Mesenteric fat pad (tissue), 1 donor: ENCODE measurements at regions not wholly inside any gene's neighbourhood (a gene's known extent, or its start where the extent isn't known, plus 50 kb on each side); places are given as distances from the start of the nearest gene placed in this dataset.
"Not testable (repeated sequence)": the region's sequence is repeated elsewhere in the genome, so short reads cannot be mapped to it uniquely, and the experiment has no call there.

Experiments used
- DNase-seq: peaks from one replicate; pipeline ENCODE4 v3.0.0-alpha.2; 2020; ENCODE audit warnings: low spot score
- donor health status: DM: yes; HTN: yes; CAD: no.

DNA sequence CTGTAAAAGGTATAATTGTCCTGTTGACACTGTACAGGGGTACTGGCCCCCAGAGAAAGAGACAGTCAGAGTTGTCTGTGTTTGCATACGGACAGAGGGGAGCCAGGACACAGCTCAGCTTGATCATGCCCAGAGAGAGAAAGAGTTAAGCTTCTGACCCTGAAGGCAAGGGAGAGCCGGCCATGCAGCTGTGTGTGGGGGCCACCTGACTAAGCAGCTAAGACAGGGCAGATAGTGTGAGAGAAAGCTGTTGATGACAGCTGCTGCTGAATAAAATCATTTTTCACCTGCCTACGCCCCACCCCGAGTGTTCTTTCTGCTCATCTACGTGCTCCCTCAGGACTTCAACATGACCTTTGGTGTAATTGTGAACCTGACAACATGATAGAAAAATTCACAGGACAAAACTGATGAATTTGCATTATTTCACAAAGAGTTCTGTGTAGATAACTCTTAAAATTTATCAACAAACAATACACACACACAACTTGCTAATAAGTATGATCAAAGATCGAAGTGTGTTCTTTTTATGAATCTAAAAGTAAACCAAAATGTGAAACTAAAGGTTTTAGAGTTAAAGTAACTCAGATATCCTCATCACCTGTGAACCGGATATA, 1294.3 kb upstream of the ATXN8OS start:
- DNase-seq: no peak

GRCh38 chr13:68810660-68811059, 1297.0 kb upstream of the ATXN8OS start:
- no peak for DNase-seq

- DNase-seq: no peak
Measured at GRCh38 chr13:68808456-68808855, 1299.2 kb upstream of the ATXN8OS start.

DNA sequence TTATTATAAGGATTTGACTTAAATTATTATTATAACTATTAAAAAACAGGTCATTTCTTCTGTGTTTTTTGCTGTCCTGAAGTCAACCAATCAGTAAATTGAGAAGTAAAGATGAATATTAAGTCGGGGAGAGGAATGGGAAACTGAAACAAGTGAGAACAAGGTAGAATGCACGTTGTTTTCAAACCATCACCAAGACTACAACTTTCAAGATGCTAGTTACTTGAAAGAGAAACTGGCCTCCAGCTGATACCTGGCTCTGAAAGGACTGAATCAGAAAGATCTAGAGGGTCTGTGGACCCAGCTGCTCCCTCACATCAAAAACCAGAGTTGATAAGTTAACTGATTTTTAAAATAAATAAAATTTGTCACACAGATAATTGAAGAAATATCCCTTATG, 1301.5 kb upstream of the ATXN8OS start:
- no peak for DNase-seq

- no peak for DNase-seq
Measured at GRCh38 chr13:68784275-68784674, 1323.4 kb upstream of the ATXN8OS start.

DNA sequence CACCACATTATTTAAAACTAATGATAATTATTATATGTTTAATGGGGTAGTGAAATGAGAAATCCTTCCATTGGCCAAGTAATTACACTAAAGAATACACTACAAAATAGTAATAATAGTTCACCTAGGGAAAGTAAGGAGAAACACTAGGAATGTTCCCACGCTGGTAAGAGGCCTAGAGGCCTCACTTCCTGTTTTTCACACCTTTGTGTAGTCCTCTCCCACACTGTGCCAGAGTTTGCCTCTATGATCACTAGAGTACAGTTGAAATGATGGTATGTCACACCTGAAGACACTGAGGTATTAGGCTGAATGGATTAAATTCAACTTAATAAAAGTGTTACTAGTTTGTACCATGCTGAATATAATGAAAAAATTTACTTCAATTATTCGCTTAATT, 1348.0 kb upstream of the ATXN8OS start:
- no peak for DNase-seq

DNA sequence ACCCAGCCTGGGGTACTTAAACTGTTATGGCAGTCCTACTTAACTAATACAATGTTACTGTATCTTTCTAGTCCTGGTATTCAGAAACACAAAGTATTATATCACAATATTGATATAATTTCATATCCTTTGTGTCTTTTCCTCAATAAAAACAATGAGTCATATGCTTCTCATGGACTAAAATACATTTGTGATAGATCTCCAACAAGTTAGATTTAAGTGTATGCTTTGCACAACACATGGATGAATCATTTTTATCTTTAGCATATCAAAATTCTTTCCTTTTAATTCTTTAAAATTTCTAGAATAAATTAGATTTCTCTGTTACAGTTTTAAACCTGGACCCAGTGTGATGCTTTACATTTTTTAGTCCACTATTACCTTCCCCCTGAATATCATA, 1357.8 kb upstream of the ATXN8OS start:
- DNase-seq: no peak

GRCh38 chr13:68748038-68748437, 1359.6 kb upstream of the ATXN8OS start:
- no peak for DNase-seq

- DNase-seq: no peak
Measured at GRCh38 chr13:68745502-68745901, 1362.1 kb upstream of the ATXN8OS start.

DNA sequence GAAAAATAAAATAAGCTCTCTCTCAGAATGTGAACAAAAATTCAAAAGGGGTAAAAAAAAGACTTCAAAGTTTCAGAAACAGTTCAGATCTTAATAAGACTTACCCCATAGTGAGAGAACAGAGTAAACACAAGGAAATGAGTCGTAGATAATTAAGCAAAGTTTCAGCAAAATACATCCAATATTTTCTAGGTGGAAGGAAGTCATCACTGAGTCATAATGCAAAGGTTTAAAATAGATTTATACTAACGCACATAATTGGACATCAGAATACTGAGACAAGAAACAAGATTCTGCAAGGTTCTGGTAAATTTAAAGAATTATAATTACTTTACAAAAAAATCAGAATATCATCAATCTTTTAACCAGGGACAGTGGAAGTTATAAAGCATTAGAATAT, 1370.7 kb upstream of the ATXN8OS start:
- DNase-seq: no peak

DNA sequence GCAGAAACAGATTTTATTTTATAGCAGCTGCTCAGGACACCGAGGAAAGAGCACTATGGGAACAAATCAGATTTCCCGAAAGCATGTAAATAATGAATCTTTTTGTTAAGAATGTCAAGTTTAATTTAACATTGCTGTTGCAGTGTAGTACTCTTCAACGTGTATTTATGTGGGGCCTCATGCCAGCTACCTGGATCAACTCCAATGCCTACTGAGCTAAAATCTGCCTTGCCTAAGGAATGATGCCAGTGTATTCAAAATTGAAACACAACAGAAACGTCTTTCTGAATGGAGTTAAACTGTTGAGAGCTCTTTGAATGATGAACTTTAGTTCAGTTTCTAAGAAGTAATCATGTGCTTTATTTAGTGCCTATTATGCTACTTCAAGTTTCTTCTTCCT, 1379.8 kb upstream of the ATXN8OS start:
- no peak for DNase-seq

GRCh38 chr13:68727165-68727564, 1380.5 kb upstream of the ATXN8OS start:
- no peak for DNase-seq

- DNase-seq: no peak
Measured at GRCh38 chr13:68719815-68720214, 1387.8 kb upstream of the ATXN8OS start.

GRCh38 chr13:68715651-68716050, 1392.0 kb upstream of the ATXN8OS start:
- DNase-seq: no peak

GRCh38 chr13:68714292-68714691, 1393.3 kb upstream of the ATXN8OS start:
- no peak for DNase-seq

DNA sequence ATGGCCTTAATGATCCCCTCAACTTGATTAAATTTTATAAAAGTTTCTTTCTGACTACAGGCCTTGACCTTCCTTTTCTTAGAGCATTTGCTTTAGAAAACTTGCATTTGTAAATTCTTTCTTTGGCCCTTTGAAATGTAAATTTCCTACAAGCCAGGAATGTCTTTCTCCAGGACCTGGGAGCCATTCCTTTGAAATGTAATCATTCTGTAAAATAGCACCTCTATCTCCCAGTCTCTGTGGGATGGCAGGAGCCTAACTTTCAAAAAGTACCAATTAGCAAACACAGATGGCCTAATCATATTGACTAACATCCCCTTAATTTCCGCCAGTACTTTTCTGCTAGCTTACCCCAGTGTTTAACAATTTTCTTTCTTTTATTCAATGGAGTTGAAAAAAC, 1394.2 kb upstream of the ATXN8OS start:
- DNase-seq: no peak

DNA sequence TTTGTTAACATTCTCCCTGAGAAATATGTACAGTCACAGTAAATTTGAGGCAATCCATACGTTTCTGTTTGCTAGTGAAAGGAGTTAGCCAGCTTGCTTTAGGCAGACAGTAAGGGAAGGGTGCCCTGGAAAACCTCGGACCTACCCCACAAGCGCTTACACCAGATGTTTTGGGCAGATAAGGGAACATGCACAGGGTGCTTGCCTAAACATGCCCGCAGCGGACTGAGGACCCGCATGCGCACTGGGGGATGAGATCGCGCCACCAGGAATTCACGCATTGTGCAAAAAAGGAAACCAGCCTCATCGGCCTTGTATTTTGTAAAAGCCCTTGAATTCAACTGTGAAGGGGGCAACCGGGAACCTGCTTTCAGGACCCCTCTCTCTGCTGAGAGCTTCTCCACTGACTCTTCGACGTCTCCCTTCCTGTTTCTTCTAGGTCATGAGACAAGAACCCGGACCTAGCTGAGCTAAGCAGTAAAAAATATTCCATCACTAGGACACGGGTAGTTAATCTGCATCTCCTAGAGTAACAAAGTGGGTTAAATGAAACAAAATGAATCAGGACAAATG, 1399.2 kb upstream of the ATXN8OS start:
- DNase-seq: no peak

- not testable (repeated sequence) for DNase-seq
Measured at GRCh38 chr13:68706044-68706443, 1401.6 kb upstream of the ATXN8OS start.

- no peak for DNase-seq
Measured at GRCh38 chr13:68697551-68697950, 1410.1 kb upstream of the ATXN8OS start.

DNA sequence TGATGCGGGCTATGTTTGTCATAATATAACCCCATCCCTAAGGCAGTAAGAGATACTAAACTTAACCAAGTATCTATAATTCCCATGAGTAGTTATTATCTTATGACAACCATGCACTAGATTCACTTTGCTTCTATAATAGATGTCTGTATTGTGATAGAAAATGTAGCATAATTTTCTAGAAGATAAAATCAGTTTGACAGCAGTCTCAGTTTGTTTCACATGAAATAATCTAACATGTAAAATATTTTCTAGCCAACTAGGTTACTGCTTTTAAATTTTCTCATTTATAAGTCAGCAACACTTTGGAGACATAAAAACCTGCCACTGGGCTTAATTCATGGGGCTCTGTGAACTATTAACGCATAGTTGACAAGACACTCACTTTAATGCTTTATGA, 1410.7 kb upstream of the ATXN8OS start:
- no peak for DNase-seq

DNA sequence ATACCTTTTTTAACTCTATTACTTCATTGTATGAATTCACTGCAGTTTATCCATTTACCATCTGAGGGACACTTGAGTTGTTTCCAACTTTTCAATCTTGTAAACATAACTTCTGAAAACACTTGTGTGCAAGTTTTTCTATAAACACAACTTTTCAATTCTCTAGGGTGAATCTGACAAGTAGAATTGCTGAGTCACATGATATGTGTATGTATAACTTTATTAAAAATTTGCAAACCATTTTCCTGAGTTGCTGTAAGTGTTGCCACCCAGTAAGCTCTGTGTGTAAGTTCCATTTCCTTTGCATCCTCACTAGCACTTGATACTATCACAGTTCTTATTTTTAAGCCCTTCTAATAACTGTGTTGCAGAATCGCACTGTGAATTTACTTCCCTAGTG, 1415.6 kb upstream of the ATXN8OS start:
- DNase-seq: no peak

- no peak for DNase-seq
Measured at GRCh38 chr13:68690567-68690966, 1417.1 kb upstream of the ATXN8OS start.

GRCh38 chr13:68676513-68677115, 1431.0 kb upstream of the ATXN8OS start:
- no peak for DNase-seq
